GM21526 (cell line): ENCODE measurements at regions not wholly inside any gene's neighbourhood (a gene's known extent, or its start where the extent isn't known, plus 50 kb on each side); places are given as distances from the start of the nearest gene placed in this dataset.
"Not testable (repeated sequence)": the region's sequence is repeated elsewhere in the genome, so short reads cannot be mapped to it uniquely, and the experiment has no call there.

Source experiments
- ATAC-seq: cut with Tn5 transposase; IDR thresholded peaks from one replicate; pipeline ENCODE4 v1.9.1; 2021; ENCODE audit warnings: moderate library complexity; ENCODE audit not compliant: unreplicated experiment, low FRiP score

DNA sequence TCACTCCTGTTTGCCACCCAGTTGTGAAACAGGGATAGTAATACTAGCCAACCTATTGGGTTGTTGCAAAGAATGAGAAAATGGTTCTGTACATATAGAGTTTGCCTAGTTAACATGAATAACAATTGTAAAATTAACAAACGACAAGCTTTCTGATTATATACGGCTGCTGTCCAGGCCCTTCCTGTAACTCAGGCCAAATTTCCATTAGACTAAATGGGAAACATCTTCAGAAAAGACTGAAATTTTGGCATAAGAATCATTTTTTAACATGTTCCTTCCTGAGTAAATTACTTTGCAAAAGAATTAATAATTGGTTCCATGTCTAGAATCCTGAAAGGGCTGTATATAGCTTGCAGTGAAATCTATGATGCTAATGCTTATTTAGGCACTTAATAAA, 117.7 kb upstream of the SATB2 start:
- no peak for ATAC-seq

DNA sequence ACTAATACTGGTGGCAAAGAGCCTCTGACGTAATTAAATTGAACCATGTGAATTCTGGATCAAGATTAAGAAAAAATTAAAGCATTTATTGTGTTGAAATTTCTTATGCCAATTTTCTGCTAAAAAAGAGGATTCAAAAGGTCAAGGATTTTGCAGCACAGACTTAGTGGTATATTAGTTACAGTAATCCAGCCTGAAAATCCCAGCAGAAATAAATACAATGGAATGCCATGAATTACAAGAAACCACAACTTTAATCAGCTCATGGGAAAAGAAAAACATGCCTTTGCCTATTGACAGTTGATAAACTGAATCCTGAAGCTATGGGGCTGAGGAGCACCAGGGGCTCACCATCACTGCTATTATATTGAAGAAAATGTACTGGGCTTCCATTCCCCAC, 114.8 kb upstream of the SATB2 start:
- no peak for ATAC-seq

DNA sequence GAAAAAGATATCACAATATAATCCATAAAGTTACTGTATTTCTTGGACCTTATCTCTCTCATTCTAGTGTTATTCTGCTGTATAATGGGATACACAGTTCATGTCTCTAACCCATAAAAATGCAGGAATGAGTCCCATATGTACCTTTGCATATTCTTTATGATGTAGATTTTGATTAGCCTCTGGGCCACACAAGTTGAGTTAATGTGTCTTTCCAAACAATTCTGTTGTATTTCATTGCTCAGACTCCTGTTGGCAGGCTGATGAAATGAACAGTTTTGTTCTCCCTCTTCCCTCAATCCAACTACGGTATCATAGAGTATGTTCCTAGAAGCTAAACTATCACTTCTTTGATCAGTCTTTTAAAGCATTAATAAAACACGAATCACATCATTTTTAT, 113.2 kb upstream of the SATB2 start:
- no peak for ATAC-seq

DNA sequence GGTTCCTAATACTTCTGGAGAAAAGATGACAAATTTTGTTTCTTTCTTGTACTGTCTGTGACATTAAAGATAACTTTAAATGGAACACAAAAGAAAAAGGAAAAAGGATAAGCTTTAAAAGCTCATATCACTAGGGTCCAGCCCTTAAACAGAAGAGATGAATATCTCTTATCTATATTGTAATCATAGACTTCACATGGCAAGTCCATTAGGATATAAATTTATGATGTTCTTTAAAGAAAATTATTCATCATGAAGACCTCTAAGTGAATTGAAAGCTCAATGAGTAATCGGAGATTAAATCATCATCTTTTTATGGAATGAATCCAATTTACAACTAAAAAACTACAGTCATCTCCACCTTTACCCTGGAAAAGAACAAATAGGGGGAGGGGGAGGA, 111.6 kb upstream of the SATB2 start:
- ATAC-seq = no peak

- no peak for ATAC-seq
Measured at GRCh38 chr2:199558156-199558555, 100.4 kb upstream of the SATB2 start.

GRCh38 chr2:199556527-199557285, 99.0 kb upstream of the SATB2 start:
- no peak for ATAC-seq

DNA sequence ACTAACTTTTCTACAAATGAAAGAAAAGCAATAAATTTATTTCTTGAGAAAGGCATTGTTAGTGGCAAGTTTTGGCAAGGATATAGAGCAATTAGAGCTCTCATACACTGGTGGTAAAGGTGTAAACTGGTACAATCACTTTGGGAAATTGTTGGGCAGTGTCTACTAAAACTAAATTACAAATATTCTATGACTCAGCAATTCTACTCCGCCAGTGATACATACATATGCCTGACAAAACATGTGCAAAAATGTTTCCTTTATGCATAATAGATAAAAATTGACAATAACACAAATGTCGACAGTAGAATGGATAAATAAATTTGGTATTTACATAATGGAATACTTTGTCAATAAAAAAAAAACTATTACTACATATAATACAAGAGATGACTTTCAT, 96.3 kb upstream of the SATB2 start:
- ATAC-seq = no peak

GRCh38 chr2:199552141-199552540, 94.4 kb upstream of the SATB2 start:
- no peak for ATAC-seq

DNA sequence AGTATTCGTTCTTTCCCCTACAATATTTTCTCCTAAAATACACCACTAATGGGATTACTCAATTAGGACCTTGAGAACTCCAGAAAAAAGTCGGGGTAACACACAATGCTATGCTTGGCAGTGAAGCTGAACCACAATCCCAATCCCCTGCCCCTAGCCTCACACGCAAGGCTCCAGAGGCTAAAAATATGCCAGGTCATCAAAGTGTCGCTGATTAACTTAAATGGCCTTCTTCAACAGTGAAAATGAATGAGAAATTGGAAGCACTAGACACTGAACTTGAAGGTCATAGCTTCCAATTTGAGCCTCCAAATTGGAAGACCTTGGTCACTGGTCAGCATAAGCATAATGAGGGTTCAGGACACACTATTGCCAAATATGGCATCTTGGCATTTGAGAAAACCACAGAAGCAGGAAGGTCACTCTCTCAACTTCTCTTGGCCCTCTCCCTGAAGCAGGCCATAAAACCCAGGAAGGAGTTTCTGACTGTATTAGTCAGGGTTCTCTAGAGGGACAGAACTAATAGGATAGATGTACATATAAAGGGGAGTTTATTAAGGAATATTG, 86.0 kb upstream of the SATB2 start:
- ATAC-seq = no peak

- ATAC-seq = peak; percentile 98
Measured at GRCh38 chr2:199535445-199536177, 77.9 kb upstream of the SATB2 start.

DNA sequence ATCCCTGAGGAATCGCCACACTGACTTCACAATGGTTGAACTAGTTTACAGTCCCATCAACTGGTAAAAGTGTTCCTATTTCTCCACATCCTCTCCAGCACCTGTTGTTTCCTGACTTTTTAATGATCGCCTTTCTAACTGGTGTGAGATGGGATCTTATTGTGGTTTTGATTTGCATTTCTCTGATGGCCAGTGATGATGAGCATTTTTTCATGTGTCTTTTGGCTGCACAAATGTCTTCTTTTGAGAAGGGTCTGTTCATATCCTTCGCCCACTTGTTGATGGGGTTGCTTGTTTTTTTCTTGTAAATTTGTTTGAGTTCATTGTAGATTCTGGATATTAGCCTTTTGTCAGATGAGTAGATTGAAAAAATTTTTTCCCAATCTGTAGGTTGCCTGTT, 76.1 kb upstream of the SATB2 start:
- ATAC-seq = not testable (repeated sequence)

GRCh38 chr2:199527071-199527470, 69.3 kb upstream of the SATB2 start:
- ATAC-seq = no peak

GRCh38 chr2:199524689-199525574, 67.2 kb upstream of the SATB2 start:
- ATAC-seq = no peak

DNA sequence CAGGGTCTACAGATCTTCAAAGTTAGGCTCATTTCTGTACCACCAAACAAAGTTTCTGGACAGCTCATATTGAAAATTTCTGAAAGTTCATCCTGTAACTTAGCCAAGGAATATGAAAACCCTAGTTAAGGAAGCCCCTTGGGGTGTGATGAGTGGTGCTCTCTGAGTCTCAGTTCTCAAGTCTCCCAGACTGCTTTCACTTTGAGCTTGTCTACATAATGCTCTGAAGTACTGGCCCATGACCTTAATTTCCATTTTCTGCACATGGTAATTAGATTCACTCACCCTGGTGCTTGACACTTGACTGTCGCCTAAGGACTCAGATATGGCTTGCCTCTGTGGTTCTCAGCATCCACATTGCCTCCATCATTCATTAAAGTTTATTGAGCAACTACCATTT, 51.7 kb upstream of the SATB2 start:
- no peak for ATAC-seq
